ENCODE measurements at regions not wholly inside any gene's neighbourhood (a gene's known extent, or its start where the extent isn't known, plus 50 kb on each side); places are given as distances from the start of the nearest gene placed in this dataset.

DNA sequence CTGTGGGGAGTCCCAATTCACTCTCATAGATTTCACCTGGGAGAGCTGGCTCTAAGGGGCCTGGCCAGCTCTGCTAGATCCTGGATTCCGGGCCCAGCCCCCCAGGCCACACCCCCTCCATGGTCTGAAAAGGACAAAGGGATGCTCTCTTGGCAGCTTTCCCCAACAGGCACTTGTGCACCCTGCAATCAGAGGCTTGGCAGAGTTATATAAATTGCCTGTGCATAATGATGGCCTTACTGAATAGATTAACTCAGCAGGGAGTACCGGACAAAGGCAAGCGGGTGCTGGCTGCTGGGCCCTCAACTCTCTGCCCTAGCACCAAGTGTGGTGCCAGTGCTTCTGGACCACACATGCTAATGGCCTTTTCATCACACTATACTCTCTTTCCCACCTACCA lies 461.6 kb downstream of the BUD13 start:
- no peak for DNase-seq (ENCODE audit: low read depth)
- TF ChIP-seq, protein P1, sequence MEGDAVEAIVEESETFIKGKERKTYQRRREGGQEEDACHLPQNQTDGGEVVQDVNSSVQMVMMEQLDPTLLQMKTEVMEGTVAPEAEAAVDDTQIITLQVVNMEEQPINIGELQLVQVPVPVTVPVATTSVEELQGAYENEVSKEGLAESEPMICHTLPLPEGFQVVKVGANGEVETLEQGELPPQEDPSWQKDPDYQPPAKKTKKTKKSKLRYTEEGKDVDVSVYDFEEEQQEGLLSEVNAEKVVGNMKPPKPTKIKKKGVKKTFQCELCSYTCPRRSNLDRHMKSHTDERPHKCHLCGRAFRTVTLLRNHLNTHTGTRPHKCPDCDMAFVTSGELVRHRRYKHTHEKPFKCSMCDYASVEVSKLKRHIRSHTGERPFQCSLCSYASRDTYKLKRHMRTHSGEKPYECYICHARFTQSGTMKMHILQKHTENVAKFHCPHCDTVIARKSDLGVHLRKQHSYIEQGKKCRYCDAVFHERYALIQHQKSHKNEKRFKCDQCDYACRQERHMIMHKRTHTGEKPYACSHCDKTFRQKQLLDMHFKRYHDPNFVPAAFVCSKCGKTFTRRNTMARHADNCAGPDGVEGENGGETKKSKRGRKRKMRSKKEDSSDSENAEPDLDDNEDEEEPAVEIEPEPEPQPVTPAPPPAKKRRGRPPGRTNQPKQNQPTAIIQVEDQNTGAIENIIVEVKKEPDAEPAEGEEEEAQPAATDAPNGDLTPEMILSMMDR (conservative IDR thresholded peaks at IDR 0.05; ENCODE audit: control insufficient read depth, insufficient read depth, low read depth, low read length): no peak
- H3K4me3 ChIP-seq (ENCODE audit: control insufficient read depth, low read depth, low read length): no peak overlapping the region

DNA sequence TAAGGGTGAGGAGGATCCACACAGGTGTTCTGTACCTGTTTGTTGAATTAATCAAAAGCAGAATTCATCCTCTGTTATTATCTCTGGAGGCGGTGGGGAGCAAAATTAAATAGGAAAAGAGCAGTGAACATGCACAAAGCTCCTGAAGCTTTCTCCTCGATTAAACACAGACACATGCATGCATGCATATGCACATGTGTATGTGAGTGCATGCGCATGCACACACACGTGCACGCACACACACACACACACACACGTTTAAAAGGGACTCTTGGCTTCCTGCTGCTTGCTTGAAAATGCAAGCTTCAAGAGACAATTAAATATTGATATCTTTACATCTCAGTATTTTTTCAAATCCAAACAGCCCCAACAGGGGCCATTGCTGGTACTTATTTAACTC lies 462.1 kb downstream of the BUD13 start:
- TF ChIP-seq, protein P1 (conservative IDR thresholded peaks at IDR 0.05; ENCODE audit: control insufficient read depth, insufficient read depth, low read depth, low read length): no peak
- H3K4me3 ChIP-seq (ENCODE audit: control insufficient read depth, low read depth, low read length): no peak overlapping the region
- no peak for DNase-seq (ENCODE audit: low read depth)

DNA sequence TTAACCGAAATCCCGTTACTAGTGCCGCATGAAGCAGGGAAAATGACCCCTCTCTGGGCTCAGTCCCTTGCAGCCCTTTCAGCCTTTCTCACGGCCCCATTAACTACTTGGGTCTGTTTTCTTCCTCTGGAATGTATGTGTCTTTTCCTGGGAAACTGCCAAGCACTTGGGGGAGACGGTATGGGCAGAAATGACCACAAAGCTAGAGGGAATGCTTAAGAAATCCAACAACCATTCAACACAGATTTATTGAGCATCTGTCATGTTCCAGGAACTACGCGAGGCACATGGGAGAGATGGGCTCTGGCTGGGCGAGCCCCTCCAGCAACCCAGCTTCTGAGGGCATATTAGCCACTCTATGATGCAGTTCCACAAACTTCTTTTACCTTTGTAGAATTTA lies 462.6 kb downstream of the BUD13 start:
- no peak for DNase-seq (ENCODE audit: low read depth)
- TF ChIP-seq, protein P1 (conservative IDR thresholded peaks at IDR 0.05; ENCODE audit: control insufficient read depth, insufficient read depth, low read depth, low read length): no peak
- H3K4me3 ChIP-seq (ENCODE audit: control insufficient read depth, low read depth, low read length): no peak overlapping the region

DNA sequence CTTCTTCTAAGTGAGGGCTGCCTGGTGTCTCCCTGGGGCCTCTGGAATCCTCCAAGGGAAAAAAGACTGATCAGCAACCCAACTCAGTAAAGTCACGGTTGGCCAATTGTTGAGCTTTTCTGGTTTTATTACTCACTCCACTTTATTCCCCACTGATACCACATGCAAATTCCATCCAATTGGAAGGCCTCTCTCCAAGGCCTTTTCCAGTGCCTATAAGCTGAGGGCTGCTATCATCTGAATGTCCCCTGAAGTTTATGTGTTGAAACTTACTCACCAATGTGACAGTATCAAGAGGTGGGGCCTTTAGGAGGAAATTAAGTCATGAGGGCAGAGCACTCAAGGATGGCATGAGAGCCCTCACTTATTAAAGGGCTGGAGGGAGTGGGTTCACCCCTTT lies 463.3 kb downstream of the BUD13 start:
- TF ChIP-seq, protein P1 (conservative IDR thresholded peaks at IDR 0.05; ENCODE audit: control insufficient read depth, insufficient read depth, low read depth, low read length): no peak
- no peak overlapping the region for H3K4me3 ChIP-seq (ENCODE audit: control insufficient read depth, low read depth, low read length)
- DNase-seq (ENCODE audit: low read depth): no peak

DNA sequence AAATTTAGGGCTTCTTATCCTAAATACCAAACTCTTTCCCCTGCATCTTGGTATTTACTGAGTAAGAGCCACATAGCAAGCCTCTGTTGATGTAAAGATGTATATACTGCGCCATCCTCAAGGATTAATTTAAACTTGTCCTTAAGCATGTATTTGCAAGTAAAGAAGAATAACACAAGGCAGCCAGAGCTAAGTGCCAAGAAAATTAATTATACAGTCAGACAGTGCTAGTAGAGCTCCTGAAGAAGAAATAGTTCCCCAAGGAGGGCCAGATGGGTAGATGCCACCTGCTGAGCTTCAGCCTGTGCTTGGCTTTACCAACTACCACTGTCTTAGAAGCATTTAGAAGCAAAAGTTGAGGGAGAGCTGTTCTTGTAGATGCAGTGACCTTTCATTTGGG lies 470.0 kb downstream of the BUD13 start:
- no peak for DNase-seq (ENCODE audit: low read depth)
- H3K4me3 ChIP-seq (ENCODE audit: control insufficient read depth, low read depth, low read length): no peak overlapping the region
- TF ChIP-seq, protein P1 (conservative IDR thresholded peaks at IDR 0.05; ENCODE audit: control insufficient read depth, insufficient read depth, low read depth, low read length): no peak

DNA sequence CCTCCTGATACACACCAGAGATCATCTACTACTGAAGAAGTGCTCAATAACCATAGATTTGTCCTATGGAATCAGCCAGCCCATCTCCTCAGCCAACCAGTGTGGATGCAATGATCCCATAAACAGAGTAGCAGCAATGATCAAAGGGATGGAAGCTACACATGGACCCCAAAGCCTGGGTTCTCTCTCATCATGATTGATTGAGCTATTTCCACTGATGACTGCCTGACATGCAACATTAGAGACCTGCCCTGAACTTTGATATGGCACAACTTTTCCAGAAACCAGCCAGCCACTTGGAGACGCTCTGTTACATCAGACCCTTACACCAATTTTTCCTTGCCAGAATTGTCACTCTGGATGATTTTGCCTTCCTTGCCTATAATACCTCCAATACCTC lies 471.6 kb downstream of the BUD13 start:
- TF ChIP-seq, protein P1 (conservative IDR thresholded peaks at IDR 0.05; ENCODE audit: control insufficient read depth, insufficient read depth, low read depth, low read length): no peak

DNA sequence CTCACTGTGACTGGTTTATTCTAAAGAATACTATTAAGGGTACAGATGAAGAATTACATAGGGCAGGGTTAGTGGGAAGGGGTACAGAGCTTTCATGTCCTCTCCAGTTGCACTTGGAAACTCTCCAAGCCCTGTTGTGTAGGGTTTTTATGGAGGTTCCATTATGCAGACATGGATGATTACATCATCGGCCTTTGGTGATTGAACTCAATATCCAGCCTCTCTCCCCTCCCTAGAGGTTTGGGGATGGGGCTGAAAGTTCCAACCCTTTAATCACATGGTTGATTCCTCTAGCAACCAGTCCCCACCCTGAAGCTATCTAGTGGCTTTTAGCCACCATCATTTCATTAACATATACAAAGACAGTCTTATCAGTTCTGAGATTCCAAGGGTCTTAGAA lies 472.6 kb downstream of the BUD13 start:
- DNase-seq (ENCODE audit: low read depth): no peak
- no peak overlapping the region for H3K4me3 ChIP-seq (ENCODE audit: control insufficient read depth, low read depth, low read length)
- TF ChIP-seq, protein P1 (conservative IDR thresholded peaks at IDR 0.05; ENCODE audit: control insufficient read depth, insufficient read depth, low read depth, low read length): no peak

More for the DNA sequence above, 471.6 kb downstream of the BUD13 start:
- DNase-seq (ENCODE audit: low read depth): no peak
- no peak overlapping the region for H3K4me3 ChIP-seq (ENCODE audit: control insufficient read depth, low read depth, low read length)

Measured in fibroblast of mammary gland (primary cell).